HepG2 (cell line): ENCODE measurements at regions not wholly inside any gene's neighbourhood (a gene's known extent, or its start where the extent isn't known, plus 50 kb on each side); places are given as distances from the start of the nearest gene placed in this dataset.

Experiments used
- ATAC-seq: fragments of 200-7000 bp; cut with Tn5 transposase; 3 replicates; pipeline ENCODE4 v1.9.1; 2020; ENCODE audit warnings: mild to moderate bottlenecking, moderate library complexity
- BruUV-seq: library from RNA; stranded (reverse); fragments of 400-500 nt; replicated peaks from 2 replicates; lab custom pipeline; 2021; lab: Mats Ljungman, UMichigan
- CTCF ChIA-PET: fragments of 300-600 bp; formaldehyde crosslinking; extraction: SDS; loops from one replicate; lab custom pipeline; 2021; ENCODE audit warnings: low total read pairs, inconsistent platforms, low intra/inter-chr PET ratio; lab: Yijun Ruan, JAX
- POLR2A ChIA-PET: fragments of 350-600 bp; sonication (Branson Sonifier 250); formaldehyde crosslinking; loops from one replicate; lab custom pipeline; 2020; ENCODE audit warnings: antibody characterized with exemption, inconsistent platforms; lab: Yijun Ruan, JAX
- DNase-seq: peaks from one replicate; pipeline ENCODE4 v3.0.0-alpha.2; 2015; ENCODE audit warnings: low spot score
- FAIRE-seq: peaks from 3 replicates; lab custom pipeline; 2011; peaks lifted over from hg19 to GRCh38; lab: Jason Lieb, UNC
- H2AFZ ChIP-seq: one replicate; pipeline ENCODE4 v1.6.1; 2011; ENCODE audit warnings: low read length, inconsistent platforms
- H3K27ac ChIP-seq: fragments of 300-600 bp; 3 replicates; pipeline ENCODE4 v1.8.0; 2011; ENCODE audit warnings: mixed run types, mild to moderate bottlenecking, mixed read lengths, low read length, inconsistent platforms; ENCODE audit not compliant: insufficient read depth; ENCODE audit errors: extremely low read length
- H3K27me3 ChIP-seq, 2 experiments: fragments of 200-600 bp in 1 of 2; 2 replicates in 1 of 2; 3 replicates in 1 of 2; pipeline versions ENCODE4 v1.6.0 to v1.8.0; 2011; ENCODE audit warnings: low read length in 2 of 2, mild to moderate bottlenecking in 2 of 2, moderate library complexity in 2 of 2, inconsistent platforms in 1 of 2; ENCODE audit not compliant: insufficient read depth in 2 of 2, control insufficient read depth in 1 of 2
- H3K36me3 ChIP-seq, 2 experiments: fragments of 200-600 bp in 1 of 2; replicated peaks in 1 of 2; 2 replicates in 1 of 2; 3 replicates in 1 of 2; pipeline versions ENCODE4 v1.5.1 to v1.8.0; 2011; ENCODE audit warnings: low read length in 2 of 2, inconsistent platforms in 1 of 2; ENCODE audit not compliant: insufficient read depth in 2 of 2, control insufficient read depth in 1 of 2
- H3K4me1 ChIP-seq: 2 replicates; pipeline ENCODE4 v1.5.1; 2012; ENCODE audit warnings: low read length, inconsistent platforms; ENCODE audit not compliant: insufficient read depth
- H3K4me2 ChIP-seq: 2 replicates; pipeline ENCODE4 v1.6.0; 2011; ENCODE audit warnings: low read depth, low read length, inconsistent platforms
- H3K4me3 ChIP-seq, 3 experiments: fragments of 200-600 bp in 1 of 3; sonication (generic), shearing (Covaris generic) in 1 of 3; replicated peaks in 1 of 3; 2 replicates each; pipeline ENCODE4 v1.5.1; 2011 to 2016; ENCODE audit warnings: low read length in 3 of 3, inconsistent platforms in 2 of 3, low read depth in 2 of 3, mild to moderate bottlenecking in 2 of 3, control low read depth in 1 of 3, mixed read lengths in 1 of 3; ENCODE audit not compliant: insufficient read depth in 1 of 3
- H3K79me2 ChIP-seq: one replicate; pipeline ENCODE4 v1.6.1; 2011; ENCODE audit warnings: low read length, inconsistent platforms; ENCODE audit not compliant: insufficient read depth
- H3K9ac ChIP-seq: 2 replicates; pipeline ENCODE4 v1.6.0; 2011; ENCODE audit warnings: mild to moderate bottlenecking, low read depth, low read length, inconsistent platforms; ENCODE audit not compliant: insufficient read depth
- H3K9me3 ChIP-seq: 2 replicates; pipeline ENCODE4 v1.5.1; 2012; ENCODE audit warnings: mild to moderate bottlenecking, low read length
- H4K20me1 ChIP-seq: 2 replicates; pipeline ENCODE4 v1.6.0; 2011; ENCODE audit warnings: inconsistent platforms, mild to moderate bottlenecking, low read length, moderate library complexity; ENCODE audit not compliant: insufficient read depth
- MIER2 ChIP-seq: IDR thresholded peaks from 2 replicates; pipeline ENCODE4 v1.6.1; 2016; ENCODE audit warnings: missing biosample characterization, missing genetic modification reagents
- MLX ChIP-seq: IDR thresholded peaks from 2 replicates; pipeline ENCODE4 v1.6.1; 2016
- MTA3 ChIP-seq: sonication (generic); formaldehyde crosslinking; IDR thresholded peaks from 2 replicates; pipeline ENCODE4 v1.4.0; 2020; ENCODE audit warnings: missing genetic modification reagents
- MTF1 ChIP-seq: sonication (generic); formaldehyde crosslinking; IDR thresholded peaks from 2 replicates; pipeline ENCODE4 v1.5.0; 2020; ENCODE audit warnings: missing genetic modification reagents
- RBM22 ChIP-seq: fragments of 200-400 bp; formaldehyde crosslinking; optimal IDR thresholded peaks from 2 replicates; pipeline ENCODE3; 2017; ENCODE audit warnings: mild to moderate bottlenecking, low read length, moderate library complexity
- SAP130 ChIP-seq: IDR thresholded peaks from 2 replicates; pipeline ENCODE4 v1.6.1; 2016; ENCODE audit warnings: low read depth
- TERF1 ChIP-seq: sonication (generic); formaldehyde crosslinking; IDR thresholded peaks from 2 replicates; pipeline ENCODE4 v1.8.0; 2022; ENCODE audit warnings: mild to moderate bottlenecking, missing genetic modification reagents, moderate library complexity
- ZBTB33 ChIP-seq: sonication (generic); formaldehyde crosslinking; IDR thresholded peaks from 2 replicates; pipeline ENCODE4 v1.4.0; 2020; ENCODE audit warnings: missing genetic modification reagents
- ZNF446 ChIP-seq: sonication (generic); formaldehyde crosslinking; IDR thresholded peaks from 2 replicates; pipeline ENCODE4 v1.5.0; 2020; ENCODE audit warnings: mild to moderate bottlenecking, missing genetic modification reagents
- ZNF777 ChIP-seq: sonication (generic); formaldehyde crosslinking; IDR thresholded peaks from 2 replicates; pipeline ENCODE4 v1.4.0; 2020; ENCODE audit warnings: missing genetic modification reagents
- ZNF883 ChIP-seq: sonication (generic); formaldehyde crosslinking; IDR thresholded peaks from 2 replicates; pipeline ENCODE4 v1.5.1; 2020; ENCODE audit warnings: mild to moderate bottlenecking, missing genetic modification reagents; ENCODE audit errors: not compliant biosample characterization
- WGBS: methylation state at CpG from one replicate; pipeline ENCODE4 v1.1.6; 2017; ENCODE audit warnings: low lambda C conversion rate; 5-methylcytosine and 5-hydroxymethylcytosine counted together
- in situ Hi-C: cut with HindIII; loops from 2 replicates; pipeline ENCODE4 v1.10.0; 2017; ENCODE audit warnings: low pct_unique_long_range_greater_than_20kb; ENCODE audit not compliant: extremely low pct_ligation_motif_present
- intact Hi-C: fragments of 100-400 bp; cut with micrococcal nuclease; formaldehyde crosslinking; loops from one replicate; pipeline ENCODE4 v1.10.0; 2022; ENCODE audit not compliant: unreplicated experiment
- TF ChIP-seq, protein P1 (sequence below): sonication (generic); formaldehyde crosslinking; IDR thresholded peaks from 2 replicates; pipeline ENCODE4 v1.5.1; 2020; ENCODE audit warnings: missing genetic modification reagents, mild to moderate bottlenecking, borderline replicate concordance

DNA sequence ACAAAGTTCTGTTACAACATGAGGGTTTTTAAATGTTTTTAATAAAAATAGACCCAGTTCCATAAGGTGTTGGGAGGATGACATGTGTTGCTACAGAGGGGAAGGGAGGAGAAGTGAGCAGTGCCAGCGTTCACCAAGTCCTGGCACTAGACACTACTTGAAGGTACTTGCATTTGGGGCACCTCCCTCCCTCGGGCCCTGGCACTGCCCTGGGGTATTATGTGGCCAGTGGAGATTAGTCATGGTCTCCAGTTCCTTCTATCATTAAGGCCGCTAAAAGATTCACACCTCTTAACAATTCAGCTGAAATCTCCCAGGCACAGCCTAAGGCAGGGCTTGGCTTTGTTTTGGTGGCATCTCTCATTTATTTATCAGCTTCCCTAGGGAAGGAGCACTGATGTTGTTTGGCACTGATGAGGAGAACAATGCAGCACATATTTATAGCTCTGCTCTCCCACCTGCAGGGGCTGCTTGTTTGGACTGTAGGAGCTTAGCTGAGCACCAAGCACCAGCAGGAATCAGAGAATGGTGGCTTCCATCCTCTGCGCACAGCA, 155.5 kb upstream of the NTF3 start:
- H3K4me3 ChIP-seq = no peak overlapping the region
- in situ Hi-C loops = no loop called here
- no peaks in the 10 kb centered on the region for H4K20me1 ChIP-seq
- ATAC-seq (no peak), FAIRE-seq (no peak), DNase-seq (no peak)
- no peaks in the 10 kb centered on the region for H3K36me3 ChIP-seq
- H3K9ac ChIP-seq = no peak overlapping the region
- BruUV-seq = no TSS peak
- H2AFZ ChIP-seq = no peak overlapping the region
- no peaks in the 10 kb centered on the region for H3K4me1 ChIP-seq
- no peak overlapping the region for H3K4me2 ChIP-seq
- intact Hi-C loops = no loop called here
- no peak overlapping the region for H3K27ac ChIP-seq
- TF ChIP-seq MLX (CRISPR knock-in tag) (no peak), ZNF883 (CRISPR knock-in tag) (no peak), MIER2 (CRISPR knock-in tag) (no peak), ZNF777 (CRISPR knock-in tag) (no peak), ZNF446 (CRISPR knock-in tag) (no peak), ZBTB33 (no peak), SAP130 (CRISPR knock-in tag) (no peak), RBM22 (no peak), MTF1 (CRISPR knock-in tag) (no peak), MTA3 (CRISPR knock-in tag) (no peak), TERF1 (CRISPR knock-in tag) (no peak)
- TF ChIP-seq, protein P1, sequence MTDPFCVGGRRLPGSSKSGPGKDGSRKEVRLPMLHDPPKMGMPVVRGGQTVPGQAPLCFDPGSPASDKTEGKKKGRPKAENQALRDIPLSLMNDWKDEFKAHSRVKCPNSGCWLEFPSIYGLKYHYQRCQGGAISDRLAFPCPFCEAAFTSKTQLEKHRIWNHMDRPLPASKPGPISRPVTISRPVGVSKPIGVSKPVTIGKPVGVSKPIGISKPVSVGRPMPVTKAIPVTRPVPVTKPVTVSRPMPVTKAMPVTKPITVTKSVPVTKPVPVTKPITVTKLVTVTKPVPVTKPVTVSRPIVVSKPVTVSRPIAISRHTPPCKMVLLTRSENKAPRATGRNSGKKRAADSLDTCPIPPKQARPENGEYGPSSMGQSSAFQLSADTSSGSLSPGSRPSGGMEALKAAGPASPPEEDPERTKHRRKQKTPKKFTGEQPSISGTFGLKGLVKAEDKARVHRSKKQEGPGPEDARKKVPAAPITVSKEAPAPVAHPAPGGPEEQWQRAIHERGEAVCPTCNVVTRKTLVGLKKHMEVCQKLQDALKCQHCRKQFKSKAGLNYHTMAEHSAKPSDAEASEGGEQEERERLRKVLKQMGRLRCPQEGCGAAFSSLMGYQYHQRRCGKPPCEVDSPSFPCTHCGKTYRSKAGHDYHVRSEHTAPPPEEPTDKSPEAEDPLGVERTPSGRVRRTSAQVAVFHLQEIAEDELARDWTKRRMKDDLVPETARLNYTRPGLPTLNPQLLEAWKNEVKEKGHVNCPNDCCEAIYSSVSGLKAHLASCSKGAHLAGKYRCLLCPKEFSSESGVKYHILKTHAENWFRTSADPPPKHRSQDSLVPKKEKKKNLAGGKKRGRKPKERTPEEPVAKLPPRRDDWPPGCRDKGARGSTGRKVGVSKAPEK (CRISPR knock-in tag) = no peak
- TF ChIP-seq, all 625 proteins: peak for 0
- Histone ChIP-seq H3K9me3 (no peaks in the 10 kb centered on the region), H3K27me3 (peaks cover 0 to 3% of the 10 kb centered on the region in 2 experiments; a peak in 3 of 5 replicates), H3K79me2 (no peaks in the 10 kb centered on the region)
- POLR2A ChIA-PET = no interaction called here
- WGBS = 25% methylated on average over 4 of the region's 4 CpGs
- CTCF ChIA-PET = no interaction called here
